GM19035 (cell line): ENCODE measurements at regions not wholly inside any gene's neighbourhood (a gene's known extent, or its start where the extent isn't known, plus 50 kb on each side); places are given as distances from the start of the nearest gene placed in this dataset.

Source experiments
- ATAC-seq: cut with Tn5 transposase; IDR thresholded peaks from one replicate; pipeline ENCODE4 v1.9.1; 2021; ENCODE audit not compliant: unreplicated experiment

- ATAC-seq: no peak
Measured at GRCh38 chr18:46423226-46423805, 233.7 kb downstream of the LOXHD1 start.

GRCh38 chr18:46424898-46425297, 232.1 kb downstream of the LOXHD1 start:
- no peak for ATAC-seq

GRCh38 chr18:46425511-46425910, 231.5 kb downstream of the LOXHD1 start:
- ATAC-seq: no peak

GRCh38 chr18:46426021-46426678, 230.9 kb downstream of the LOXHD1 start:
- no peak for ATAC-seq

GRCh38 chr18:46426679-46427047, 230.4 kb downstream of the LOXHD1 start:
- no peak for ATAC-seq
